Activated gamma-delta T cell (primary cell): ENCODE measurements at regions not wholly inside any gene's neighbourhood (a gene's known extent, or its start where the extent isn't known, plus 50 kb on each side); places are given as distances from the start of the nearest gene placed in this dataset.

Source experiments
- DNase-seq: peaks from one replicate; lab custom pipeline; 2025; lab: John Stamatoyannopoulos, UW

DNA sequence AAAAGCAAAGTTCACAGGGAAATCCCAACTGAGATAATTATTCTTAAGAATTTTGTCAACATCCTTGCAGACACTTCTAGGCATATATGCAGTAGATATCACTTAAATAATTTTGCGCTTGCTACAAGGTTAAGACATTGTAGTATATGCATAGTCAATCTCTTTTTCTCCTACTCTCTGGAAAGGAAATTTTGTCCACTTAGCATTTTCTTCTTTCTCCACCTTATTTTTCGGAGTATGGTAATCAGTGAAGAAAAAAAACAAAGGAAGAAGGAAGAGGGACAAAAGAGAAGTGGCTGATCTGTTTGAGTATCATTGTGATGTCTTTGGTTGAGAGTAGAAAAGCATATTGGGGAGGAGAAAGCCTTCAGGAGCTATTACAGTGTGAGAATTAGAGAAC lies 104.6 kb downstream of the LACC1 start:
- DNase-seq = no peak

DNA sequence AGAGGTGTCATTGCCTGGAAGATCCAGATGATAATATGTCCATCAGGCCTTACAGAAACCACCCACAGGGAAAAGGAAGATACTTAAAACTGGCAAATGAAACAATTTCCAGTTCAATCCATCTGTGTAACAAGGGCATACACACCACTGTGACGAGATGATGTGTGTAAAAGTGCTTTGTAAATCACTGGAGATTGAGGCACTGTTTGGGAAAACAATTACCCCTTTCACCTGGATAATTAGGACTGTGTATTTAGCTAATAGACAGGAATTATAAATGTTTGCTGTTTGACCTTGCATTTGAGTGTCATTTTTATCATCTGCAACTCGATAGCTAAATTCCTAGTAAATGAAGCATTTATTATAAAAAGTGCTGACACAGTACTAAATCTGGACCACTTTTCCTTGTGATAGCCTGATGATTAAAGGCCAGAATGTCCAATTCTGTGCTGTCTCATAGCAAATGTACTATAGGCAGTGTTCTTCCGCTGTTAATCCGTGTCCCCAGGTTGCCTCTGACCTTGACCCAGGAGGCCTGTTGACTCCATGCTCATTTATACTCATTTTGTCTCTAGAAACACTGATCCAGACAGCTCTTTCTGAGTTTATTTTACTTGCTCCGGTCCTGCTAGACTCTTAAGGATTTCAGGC lies 105.8 kb downstream of the LACC1 start:
- DNase-seq = no peak

GRCh38 chr13:43986421-43986981 lies 106.8 kb downstream of the LACC1 start:
- no peak for DNase-seq

DNA sequence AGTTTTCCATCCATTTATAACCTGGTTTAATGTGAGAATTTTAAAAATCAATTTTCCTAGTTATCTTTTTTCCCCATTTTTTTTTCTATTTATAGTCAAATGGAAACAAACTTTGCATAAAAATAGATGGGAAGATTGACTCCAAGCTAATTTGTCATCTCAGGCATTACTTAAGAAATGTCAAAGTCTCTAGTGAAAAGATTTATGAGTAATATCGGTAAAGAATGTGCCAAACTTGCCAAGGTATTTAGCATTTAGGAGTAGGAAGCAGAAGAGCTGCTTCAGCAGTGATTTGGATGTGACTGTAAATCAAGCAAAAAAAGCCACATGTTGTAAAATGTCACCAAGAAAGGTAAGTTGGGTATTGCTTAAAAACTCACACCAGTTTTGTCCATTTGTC lies 108.6 kb downstream of the LACC1 start:
- no peak for DNase-seq

DNA sequence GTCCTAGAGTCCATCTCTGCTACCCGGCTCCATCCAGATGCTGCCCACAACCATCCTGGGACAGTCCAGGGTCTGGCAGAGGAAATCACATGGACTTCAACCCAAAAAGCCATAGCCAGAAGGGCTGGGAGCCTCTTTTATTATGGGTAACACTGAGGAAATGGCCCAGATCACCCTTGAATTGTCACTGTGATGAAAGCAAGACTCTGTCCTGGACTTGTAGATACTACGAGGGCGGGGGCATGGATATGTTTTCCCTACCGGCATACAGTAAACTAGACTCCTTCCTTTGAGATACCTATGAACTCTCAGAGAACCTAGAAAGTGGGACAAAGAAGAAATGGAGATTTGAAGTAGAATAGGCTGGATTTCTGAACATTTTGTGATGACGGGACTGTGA lies 110.3 kb downstream of the LACC1 start:
- no peak for DNase-seq

DNA sequence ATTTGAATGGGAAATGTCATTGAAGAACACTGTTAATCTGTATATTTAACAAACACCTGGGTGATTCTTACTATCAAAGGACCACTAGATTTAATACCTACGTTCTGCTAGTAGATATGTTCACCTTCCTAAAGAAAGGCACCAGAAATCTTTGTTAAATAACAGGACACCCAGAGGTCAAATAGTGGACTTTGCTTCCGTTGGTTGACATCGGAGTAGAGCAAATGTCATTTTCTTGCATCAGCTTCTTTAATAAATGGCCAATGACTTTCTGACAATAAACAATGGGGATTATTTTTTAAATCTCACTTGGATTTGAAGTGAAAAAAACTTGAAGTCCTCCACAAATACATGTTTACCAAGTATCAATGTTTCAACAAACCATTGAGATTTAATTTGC lies 111.1 kb downstream of the LACC1 start:
- no peak for DNase-seq

DNA sequence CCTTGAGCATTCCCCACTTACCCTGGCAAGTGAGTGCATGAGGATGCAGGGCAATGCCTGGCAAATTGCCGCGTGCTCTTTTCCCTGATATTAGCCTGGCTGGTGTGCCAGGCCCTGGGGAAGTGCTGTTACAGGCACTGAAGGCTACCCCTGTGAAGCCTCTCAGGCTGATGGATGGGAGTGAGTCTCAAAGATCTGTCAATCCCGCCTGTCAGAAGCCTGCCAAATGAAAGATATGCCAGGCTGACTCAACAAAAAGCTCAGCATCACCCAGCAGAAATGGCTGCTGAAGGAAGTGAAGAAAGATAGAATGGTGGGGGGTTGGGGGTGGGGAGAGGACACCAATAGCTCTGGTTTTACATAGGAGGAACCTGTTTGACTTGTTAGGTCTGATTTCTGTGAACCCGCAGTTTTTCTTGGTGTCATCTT lies 112.1 kb downstream of the LACC1 start:
- DNase-seq = no peak

- DNase-seq = no peak
Measured at GRCh38 chr13:43992211-43992610, 112.5 kb downstream of the LACC1 start.

DNA sequence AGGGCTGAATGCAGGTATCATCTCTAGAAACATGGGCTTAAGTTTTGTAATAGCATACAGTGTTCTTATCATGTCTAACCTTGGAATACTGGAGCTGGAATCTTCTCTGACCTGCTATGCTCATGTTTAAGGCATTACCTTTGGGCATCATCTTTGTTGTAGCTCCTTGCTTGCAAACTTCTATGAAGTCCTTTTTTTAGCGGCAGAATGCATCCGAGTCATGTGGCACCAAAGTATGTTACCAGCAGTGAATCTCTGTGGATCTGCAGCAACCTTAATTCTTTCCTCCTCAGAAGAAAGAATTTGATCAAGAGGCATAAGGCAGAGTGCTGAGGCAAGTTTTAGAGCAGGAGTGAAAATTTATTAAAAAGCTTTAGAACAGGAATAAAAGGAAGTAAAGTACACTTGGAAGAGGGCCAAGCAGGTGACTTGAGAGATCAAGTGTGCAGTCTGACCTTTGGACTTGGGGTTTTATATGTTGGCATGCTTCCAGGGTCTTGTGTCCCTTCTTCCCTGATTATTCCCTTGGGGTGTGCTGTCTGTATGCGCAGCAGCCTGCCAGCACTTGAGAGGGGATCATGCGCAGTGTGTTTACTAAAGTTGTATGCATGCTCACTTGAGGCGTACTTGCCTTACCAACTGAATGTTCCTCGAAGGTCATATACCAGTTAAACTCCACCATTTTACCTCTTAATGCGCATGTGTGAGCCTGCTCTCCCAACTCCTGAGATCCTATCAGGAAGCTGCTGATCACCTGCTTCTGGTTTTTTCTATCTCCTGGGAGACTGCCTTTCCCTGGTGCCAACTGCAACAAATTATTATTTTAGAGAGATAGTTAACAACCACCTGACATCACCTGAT lies 115.5 kb downstream of the LACC1 start:
- DNase-seq = no peak

DNA sequence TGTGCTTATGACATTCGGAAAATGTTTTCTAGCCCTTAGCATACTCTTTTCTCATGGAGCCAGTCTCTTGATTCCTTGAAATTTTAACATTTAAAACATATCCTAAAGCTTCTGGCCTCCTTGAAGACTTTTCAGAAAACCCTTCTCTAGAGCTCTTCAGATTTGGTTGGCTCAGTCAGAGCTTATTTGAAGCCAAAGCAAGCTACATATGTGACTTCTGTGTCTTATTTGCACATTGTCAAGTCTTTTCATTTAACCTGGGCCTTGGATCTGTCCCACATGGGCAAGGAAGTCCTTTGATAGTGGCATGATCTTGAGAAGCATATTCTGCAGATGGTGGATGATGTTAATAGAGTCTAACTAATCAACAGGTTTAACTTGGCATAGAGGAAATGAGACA lies 116.5 kb downstream of the LACC1 start:
- DNase-seq = no peak

DNA sequence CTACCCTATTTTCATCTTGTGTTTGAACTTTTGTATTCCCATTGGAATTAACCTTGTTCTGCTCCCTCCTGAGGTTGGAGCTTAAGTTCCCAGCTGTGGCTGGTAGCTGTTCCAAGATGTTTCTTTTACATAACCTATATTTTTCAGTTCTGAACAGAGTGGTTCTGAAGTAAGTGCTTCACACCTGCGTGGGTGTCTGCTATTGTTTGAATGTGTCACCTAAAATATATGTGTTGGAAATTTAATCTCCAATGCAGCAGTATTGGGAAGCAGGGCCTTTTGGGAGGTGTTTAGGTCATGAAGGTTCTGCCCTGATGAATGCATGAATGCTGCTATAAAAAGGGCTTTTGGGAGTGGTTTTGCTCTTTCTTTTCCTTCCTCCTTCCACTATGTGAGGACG lies 123.8 kb downstream of the LACC1 start:
- DNase-seq = no peak

GRCh38 chr13:44004878-44005277 lies 125.2 kb downstream of the LACC1 start:
- no peak for DNase-seq

DNA sequence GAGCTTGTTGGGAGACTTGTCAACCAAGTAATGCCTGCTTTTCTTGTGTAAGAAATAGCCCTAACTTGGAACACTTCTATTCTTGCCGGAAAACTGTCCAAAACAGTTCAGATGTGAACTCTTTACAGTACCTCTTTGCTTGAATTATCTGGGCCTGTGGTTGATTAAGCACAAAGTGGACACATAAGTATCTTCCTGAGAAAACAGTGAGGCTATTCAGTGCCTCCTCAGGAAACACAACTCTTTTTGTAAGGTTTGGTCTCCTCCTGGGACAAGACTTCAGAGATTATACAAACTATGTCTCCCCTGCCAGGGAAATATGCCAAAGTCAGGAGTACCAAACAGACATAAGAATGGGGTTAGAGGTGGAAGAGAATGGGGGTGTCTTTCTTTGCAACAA lies 127.7 kb downstream of the LACC1 start:
- DNase-seq = no peak

- DNase-seq = no peak
Measured at GRCh38 chr13:44011036-44011435, 131.3 kb downstream of the LACC1 start.

GRCh38 chr13:44012910-44013757 lies 133.4 kb downstream of the LACC1 start:
- DNase-seq = no peak

DNA sequence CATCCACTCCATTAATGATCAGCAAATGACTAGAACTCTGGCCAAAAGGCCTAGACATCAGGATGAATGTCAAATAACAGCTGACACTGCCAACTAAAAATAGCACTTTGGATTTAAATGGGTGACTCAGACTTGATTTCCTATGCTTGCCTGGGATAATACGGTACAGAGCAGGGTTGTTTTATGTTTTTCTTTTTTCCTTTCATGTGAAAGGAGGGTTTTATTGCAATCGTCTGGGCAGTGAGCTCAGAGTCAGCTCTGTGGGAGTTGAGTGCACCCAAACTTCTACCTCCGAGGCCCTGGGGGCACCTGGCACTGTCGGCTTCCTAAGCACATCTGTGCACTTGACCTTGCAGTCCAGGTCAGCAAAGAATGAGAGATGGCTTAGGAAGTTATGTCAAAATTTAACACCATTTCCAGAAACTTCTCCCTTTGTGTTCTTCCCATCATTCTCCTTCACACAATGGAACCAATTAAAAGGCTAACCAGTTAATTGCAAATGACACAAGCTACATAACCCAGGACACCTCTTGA lies 134.1 kb downstream of the LACC1 start:
- DNase-seq = no peak

DNA sequence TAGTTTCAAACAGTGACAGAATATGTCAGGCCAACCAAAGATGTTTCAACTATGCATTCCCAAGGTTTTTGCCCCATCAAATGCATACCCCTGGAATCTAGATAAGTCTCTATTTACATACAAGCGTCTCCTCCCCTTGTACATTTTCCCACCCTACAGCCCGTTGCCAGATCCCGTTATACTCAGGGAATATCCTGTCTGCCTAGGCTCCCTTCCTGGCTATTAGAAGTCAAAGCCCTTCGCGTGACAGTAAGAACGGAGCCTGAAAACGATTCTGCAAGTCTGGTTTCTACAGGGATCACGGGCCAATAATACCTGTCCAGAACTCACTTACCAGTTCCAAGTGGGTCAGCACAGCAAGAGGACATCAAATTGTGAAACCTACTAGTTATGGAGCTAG lies 134.8 kb downstream of the LACC1 start:
- DNase-seq = no peak

DNA sequence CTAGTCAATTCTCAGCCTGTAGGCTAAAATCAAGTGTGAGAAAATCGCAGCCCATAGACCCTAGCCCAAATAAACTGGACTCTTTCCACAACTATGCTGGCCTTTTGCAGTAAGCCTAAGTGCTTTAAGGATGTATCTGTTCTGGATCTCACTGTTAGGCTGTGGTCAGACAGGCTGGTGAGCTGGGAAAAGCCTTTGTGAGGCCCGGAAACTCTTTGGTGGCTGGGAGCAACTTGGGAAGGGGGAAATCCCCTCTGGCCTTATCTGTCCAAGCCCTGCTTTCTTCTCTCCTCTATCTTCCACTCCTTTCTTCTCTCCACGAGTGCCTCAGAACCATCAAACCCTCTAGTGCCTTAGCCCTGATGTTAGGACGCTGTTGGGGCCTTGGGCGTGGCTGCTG lies 135.4 kb downstream of the LACC1 start:
- no peak for DNase-seq

GRCh38 chr13:44015811-44016210 lies 136.1 kb downstream of the LACC1 start:
- no peak for DNase-seq

DNA sequence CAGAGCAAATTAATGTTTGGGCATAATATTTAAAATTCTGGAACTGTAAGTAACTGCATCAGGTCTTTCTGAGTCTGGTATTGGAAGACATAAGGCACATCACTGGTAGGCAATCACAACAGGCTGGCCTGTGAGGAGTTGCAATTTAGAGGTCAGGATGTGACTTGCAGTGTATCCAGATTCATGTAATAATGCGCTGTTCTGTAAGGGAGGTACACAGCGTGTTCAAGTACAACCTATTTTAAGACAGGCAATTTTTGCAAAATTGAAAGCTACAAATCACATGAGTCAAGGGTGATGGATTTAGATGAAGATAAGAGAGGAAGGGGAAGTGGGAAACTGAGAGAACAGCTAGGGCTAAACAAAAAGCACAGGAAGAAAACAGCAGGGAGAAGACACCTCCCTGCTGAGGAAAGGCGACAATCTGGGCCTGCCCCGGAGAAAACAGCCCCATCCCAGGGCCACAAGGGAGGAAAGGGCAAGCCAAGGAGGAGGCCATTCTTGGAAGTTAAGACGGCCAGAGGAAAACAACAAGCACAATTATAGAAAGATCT lies 138.1 kb downstream of the LACC1 start:
- DNase-seq = no peak

DNA sequence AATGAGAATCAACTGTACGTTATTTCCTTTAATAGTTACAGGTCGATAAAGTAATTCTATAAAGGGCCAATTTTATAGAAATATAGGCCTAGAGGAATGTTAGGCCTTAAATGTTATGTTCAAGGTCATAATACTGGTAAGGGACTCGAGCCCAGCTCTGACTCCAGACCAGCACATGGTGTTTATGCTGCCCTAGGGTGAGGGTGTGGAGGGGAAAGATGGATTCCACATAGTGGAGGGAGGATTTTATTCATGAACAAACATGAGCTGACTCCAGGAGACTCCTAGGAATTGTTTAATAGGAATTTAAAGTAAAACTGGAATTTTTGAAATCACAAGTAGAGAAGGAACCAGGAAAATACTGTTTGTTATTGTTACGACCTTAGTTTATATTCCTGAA lies 139.9 kb downstream of the LACC1 start:
- DNase-seq = no peak

DNA sequence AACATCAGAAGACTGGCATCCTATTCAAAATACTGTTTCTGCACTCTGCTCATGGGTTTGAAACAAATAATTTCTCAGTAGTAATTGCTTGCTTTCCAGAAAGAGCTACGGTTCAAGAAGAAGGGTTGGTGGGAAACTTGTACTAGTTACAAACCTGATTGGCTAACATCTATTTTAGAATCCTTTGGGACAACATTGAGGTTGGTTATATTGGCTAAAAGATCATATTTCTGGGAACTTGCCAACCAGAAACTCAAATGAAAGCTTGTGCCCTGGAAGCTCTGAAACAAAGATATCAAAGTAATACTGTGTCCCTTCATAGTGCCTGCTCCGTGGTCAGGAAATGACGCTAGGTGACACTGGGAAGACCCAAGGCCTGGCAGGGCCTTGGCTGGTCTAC lies 141.7 kb downstream of the LACC1 start:
- DNase-seq = no peak
